HG03280 (cell line): ENCODE measurements at regions not wholly inside any gene's neighbourhood (a gene's known extent, or its start where the extent isn't known, plus 50 kb on each side); places are given as distances from the start of the nearest gene placed in this dataset.
A peak's percentile ranks its signal among the peaks of the same experiment; 100 is the strongest.

ENCODE experiments used
- ATAC-seq: cut with Tn5 transposase; IDR thresholded peaks from one replicate; pipeline ENCODE4 v1.9.1; 2021; ENCODE audit warnings: mild to moderate bottlenecking, moderate library complexity; ENCODE audit not compliant: unreplicated experiment

GRCh38 chr3:178439504-178439903, 96.7 kb upstream of the KCNMB2 start:
- ATAC-seq = no peak

- no peak for ATAC-seq
Measured at GRCh38 chr3:178440043-178440442, 96.2 kb upstream of the KCNMB2 start.

GRCh38 chr3:178443634-178444033, 92.6 kb upstream of the KCNMB2 start:
- no peak for ATAC-seq

GRCh38 chr3:178445139-178445538, 91.1 kb upstream of the KCNMB2 start:
- ATAC-seq = no peak

GRCh38 chr3:178446059-178446458, 90.2 kb upstream of the KCNMB2 start:
- no peak for ATAC-seq

- no peak for ATAC-seq
Measured at GRCh38 chr3:178450476-178450875, 85.8 kb upstream of the KCNMB2 start.

- no peak for ATAC-seq
Measured at GRCh38 chr3:178451799-178452198, 84.4 kb upstream of the KCNMB2 start.

GRCh38 chr3:178454726-178455125, 81.5 kb upstream of the KCNMB2 start:
- ATAC-seq = no peak

- no peak for ATAC-seq
Measured at GRCh38 chr3:178455226-178455625, 81.0 kb upstream of the KCNMB2 start.

GRCh38 chr3:178455946-178456345, 80.3 kb upstream of the KCNMB2 start:
- ATAC-seq = no peak

GRCh38 chr3:178456621-178457285, 79.5 kb upstream of the KCNMB2 start:
- no peak for ATAC-seq

- ATAC-seq = no peak
Measured at GRCh38 chr3:178457511-178457910, 78.7 kb upstream of the KCNMB2 start.

- ATAC-seq = no peak
Measured at GRCh38 chr3:178458313-178459037, 77.8 kb upstream of the KCNMB2 start.

GRCh38 chr3:178459038-178459410, 77.2 kb upstream of the KCNMB2 start:
- ATAC-seq = no peak

- peak; percentile 70 for ATAC-seq
Measured at GRCh38 chr3:178465260-178466180, 70.7 kb upstream of the KCNMB2 start.

- ATAC-seq = no peak
Measured at GRCh38 chr3:178472941-178473340, 63.3 kb upstream of the KCNMB2 start.

- no peak for ATAC-seq
Measured at GRCh38 chr3:178474526-178474925, 61.7 kb upstream of the KCNMB2 start.

GRCh38 chr3:178475062-178475461, 61.2 kb upstream of the KCNMB2 start:
- no peak for ATAC-seq

- no peak for ATAC-seq
Measured at GRCh38 chr3:178476886-178477285, 59.4 kb upstream of the KCNMB2 start.

- ATAC-seq = no peak
Measured at GRCh38 chr3:178479446-178479845, 56.8 kb upstream of the KCNMB2 start.

- ATAC-seq = no peak
Measured at GRCh38 chr3:178479860-178480259, 56.4 kb upstream of the KCNMB2 start.

- ATAC-seq = peak; percentile 16
Measured at GRCh38 chr3:178480274-178480673, 56.0 kb upstream of the KCNMB2 start.
